AG09319 (cell line): ENCODE measurements at regions not wholly inside any gene's neighbourhood (a gene's known extent, or its start where the extent isn't known, plus 50 kb on each side); places are given as distances from the start of the nearest gene placed in this dataset.

Experiments used
- DNase-seq: peaks from one replicate; pipeline ENCODE4 v3.0.0-alpha.2; 2010; ENCODE audit warnings: low read depth; ENCODE audit errors: extremely low read depth
- CTCF ChIP-seq: IDR thresholded peaks from 2 replicates; pipeline ENCODE4 v1.5.1; 2011; ENCODE audit warnings: low read depth, mild to moderate bottlenecking, inconsistent platforms, low read length, moderate library complexity

- no peak for DNase-seq
Measured at GRCh38 chr12:114958538-114958937, 274.6 kb upstream of the TBX3 start.

GRCh38 chr12:114957225-114957624, 273.2 kb upstream of the TBX3 start:
- no peak for DNase-seq
- no peak for TF ChIP-seq CTCF

More at GRCh38 chr12:114958538-114958937, 274.6 kb upstream of the TBX3 start:
- TF ChIP-seq CTCF, result no peak

GRCh38 chr12:114955414-114956014, 271.5 kb upstream of the TBX3 start:
- TF ChIP-seq CTCF, result no peak
- no peak for DNase-seq

GRCh38 chr12:114954511-114955055, 270.6 kb upstream of the TBX3 start:
- DNase-seq, result no peak
- no peak for TF ChIP-seq CTCF

- no peak for DNase-seq
Measured at GRCh38 chr12:114952573-114953271, 268.7 kb upstream of the TBX3 start.

GRCh38 chr12:114949058-114949820, 265.3 kb upstream of the TBX3 start:
- no peak for TF ChIP-seq CTCF
- DNase-seq, result no peak

More at GRCh38 chr12:114952573-114953271, 268.7 kb upstream of the TBX3 start:
- TF ChIP-seq CTCF, result no peak
